ENCODE measurements at regions not wholly inside any gene's neighbourhood (a gene's known extent, or its start where the extent isn't known, plus 50 kb on each side); places are given as distances from the start of the nearest gene placed in this dataset.

DNA sequence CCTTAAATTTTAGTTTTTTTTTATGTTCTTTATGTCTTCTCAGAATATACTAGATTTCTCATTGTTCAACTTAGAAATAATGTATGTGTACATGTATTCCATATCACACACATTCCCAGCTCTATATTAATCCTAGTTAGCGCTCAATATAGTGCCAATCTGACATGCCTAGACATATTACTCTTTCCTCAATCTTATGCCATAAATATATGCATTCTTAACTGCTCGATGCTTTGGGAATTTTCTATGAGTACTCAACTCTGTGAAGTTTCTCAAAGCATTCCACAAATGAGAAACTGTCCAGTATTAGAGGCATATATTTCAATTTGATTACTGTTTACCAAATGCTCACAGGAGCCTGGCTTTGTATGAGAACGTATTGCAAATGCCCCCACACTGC is 231.2 kb upstream of the VEGFC start:
- WGBS, 2 donors: 25 to 48% methylated on average over 3 of the region's 3 CpGs
- H3K4me1 ChIP-seq: no peaks in the 10 kb centered on the region
- H3K4me3 ChIP-seq: no peak overlapping the region
- no peak for TF ChIP-seq POLR2A (IDR thresholded peaks at IDR 0.05)
- TF ChIP-seq, protein P1, sequence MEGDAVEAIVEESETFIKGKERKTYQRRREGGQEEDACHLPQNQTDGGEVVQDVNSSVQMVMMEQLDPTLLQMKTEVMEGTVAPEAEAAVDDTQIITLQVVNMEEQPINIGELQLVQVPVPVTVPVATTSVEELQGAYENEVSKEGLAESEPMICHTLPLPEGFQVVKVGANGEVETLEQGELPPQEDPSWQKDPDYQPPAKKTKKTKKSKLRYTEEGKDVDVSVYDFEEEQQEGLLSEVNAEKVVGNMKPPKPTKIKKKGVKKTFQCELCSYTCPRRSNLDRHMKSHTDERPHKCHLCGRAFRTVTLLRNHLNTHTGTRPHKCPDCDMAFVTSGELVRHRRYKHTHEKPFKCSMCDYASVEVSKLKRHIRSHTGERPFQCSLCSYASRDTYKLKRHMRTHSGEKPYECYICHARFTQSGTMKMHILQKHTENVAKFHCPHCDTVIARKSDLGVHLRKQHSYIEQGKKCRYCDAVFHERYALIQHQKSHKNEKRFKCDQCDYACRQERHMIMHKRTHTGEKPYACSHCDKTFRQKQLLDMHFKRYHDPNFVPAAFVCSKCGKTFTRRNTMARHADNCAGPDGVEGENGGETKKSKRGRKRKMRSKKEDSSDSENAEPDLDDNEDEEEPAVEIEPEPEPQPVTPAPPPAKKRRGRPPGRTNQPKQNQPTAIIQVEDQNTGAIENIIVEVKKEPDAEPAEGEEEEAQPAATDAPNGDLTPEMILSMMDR (IDR thresholded peaks at IDR 0.05): no peak
- H3K27ac ChIP-seq: no peak overlapping the region
- no peaks in the 10 kb centered on the region for H3K36me3 ChIP-seq
- H3K27me3 ChIP-seq: no peaks in the 10 kb centered on the region
- no peaks in the 10 kb centered on the region for H3K9me3 ChIP-seq
- intact Hi-C loops (cut with DNase I): no loop called here
- no peak for DNase-seq

DNA sequence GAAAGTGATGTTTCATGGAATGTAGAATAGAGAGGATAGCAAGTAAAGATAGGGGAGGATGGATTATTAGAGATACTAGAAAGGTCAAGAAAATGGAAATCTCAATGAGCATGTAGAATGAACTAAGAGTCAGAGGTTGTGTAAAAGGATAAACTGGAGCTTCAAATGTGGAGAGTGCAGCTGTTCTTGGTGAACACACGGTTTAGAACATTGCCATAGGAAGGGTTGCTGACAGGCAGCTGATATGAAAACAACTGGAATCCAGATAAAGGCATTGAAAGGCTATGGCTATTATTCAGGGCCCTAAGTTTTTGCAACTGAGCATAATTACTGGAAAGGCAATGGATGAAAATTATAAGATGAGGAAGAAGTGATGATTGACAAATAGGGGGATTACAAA is 239.6 kb upstream of the VEGFC start:
- no peaks in the 10 kb centered on the region for H3K4me1 ChIP-seq
- H3K36me3 ChIP-seq: no peaks in the 10 kb centered on the region
- 43 to 52% methylated on average over 1 of the region's 1 CpG for WGBS, 2 donors
- no peak for DNase-seq
- H3K4me3 ChIP-seq: no peak overlapping the region
- intact Hi-C loops (cut with DNase I): no loop called here
- H3K9me3 ChIP-seq: no peaks in the 10 kb centered on the region
- no peaks in the 10 kb centered on the region for H3K27me3 ChIP-seq
- TF ChIP-seq, protein P1 (IDR thresholded peaks at IDR 0.05): no peak
- TF ChIP-seq POLR2A (IDR thresholded peaks at IDR 0.05): no peak
- H3K27ac ChIP-seq: no peak overlapping the region

DNA sequence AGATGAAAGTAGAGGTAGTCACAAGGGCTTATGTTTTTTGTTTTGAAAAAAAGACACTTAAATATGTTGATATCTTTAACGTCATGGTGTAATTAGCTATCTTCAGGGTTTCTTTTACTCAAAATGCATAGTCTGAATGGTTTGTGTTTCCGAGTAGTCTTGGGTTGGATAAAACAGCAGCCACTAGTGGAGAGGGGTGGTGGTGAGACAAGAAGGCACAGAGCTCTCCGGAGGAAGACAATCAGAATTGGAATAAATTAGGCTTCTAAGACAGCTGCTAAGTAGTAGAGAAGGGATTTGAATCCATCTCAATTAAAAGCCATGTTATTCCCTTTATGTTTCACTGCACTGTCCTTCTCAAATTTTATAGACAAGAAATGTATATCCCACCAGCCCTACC is 240.4 kb upstream of the VEGFC start:
- 68 to 75% methylated on average over 3 of the region's 3 CpGs for WGBS, 2 donors

DNA sequence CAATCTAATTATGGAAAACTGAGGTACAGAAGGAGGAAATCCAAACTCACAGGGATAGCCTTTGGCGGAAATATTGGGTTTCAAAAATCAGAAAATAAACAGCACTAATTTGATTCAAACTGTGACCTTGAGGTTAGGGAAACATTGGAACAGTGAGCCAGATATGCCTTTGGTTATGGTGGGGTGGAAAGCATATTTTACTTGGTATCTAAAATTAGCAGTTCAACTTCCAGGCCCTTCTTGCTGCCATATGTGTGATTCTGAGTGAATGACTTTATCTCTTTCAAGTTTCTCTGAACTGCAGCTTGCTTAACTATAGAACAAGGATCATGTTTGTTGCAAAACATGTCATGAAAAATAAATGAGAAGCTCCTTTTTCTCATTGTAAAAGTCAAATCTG is 240.9 kb upstream of the VEGFC start:
- Histone ChIP-seq H3K27me3 (no peaks in the 10 kb centered on the region), H3K36me3 (no peaks in the 10 kb centered on the region), H3K4me1 (no peaks in the 10 kb centered on the region), H3K4me3 (no peak overlapping the region), H3K9me3 (no peaks in the 10 kb centered on the region), H3K27ac (no peak overlapping the region)
- DNase-seq: no peak
- no peak for TF ChIP-seq POLR2A (IDR thresholded peaks at IDR 0.05)
- TF ChIP-seq, protein P1 (IDR thresholded peaks at IDR 0.05): no peak
- WGBS, 2 donors: 94 to 95% methylated on average over 1 of the region's 1 CpG
- intact Hi-C loops (cut with DNase I): no loop called here

More for the DNA sequence above, 240.4 kb upstream of the VEGFC start:
- no peak for DNase-seq
- H3K4me1 ChIP-seq: no peaks in the 10 kb centered on the region
- no peak overlapping the region for H3K4me3 ChIP-seq
- no peak overlapping the region for H3K27ac ChIP-seq
- TF ChIP-seq, protein P1 (IDR thresholded peaks at IDR 0.05): no peak
- TF ChIP-seq POLR2A (IDR thresholded peaks at IDR 0.05): no peak
- H3K36me3 ChIP-seq: no peaks in the 10 kb centered on the region
- no peaks in the 10 kb centered on the region for H3K27me3 ChIP-seq
- intact Hi-C loops (cut with DNase I): no loop called here
- H3K9me3 ChIP-seq: no peaks in the 10 kb centered on the region

DNA sequence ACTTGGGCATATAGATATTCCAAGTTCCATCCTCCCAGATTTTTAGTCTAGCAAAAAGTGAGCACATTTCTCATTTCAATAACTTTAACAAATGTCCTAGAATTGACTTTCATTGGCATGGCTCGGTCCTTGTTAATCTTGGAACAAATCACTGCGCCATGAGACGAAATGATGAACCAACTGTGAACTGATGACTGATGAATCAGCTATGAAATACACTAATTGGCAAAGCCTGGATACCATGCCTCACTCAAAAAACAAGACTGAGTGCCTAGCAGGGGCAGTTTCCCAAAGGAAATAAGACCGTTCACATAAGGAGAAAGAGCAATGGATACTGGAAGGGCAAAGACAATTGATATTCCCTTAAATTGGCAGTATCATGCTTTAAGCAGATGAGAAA is 248.6 kb upstream of the VEGFC start:
- Histone ChIP-seq H3K36me3 (no peaks in the 10 kb centered on the region), H3K9me3 (no peaks in the 10 kb centered on the region), H3K27ac (no peak overlapping the region), H3K4me1 (no peaks in the 10 kb centered on the region), H3K27me3 (no peaks in the 10 kb centered on the region), H3K4me3 (no peak overlapping the region)
- TF ChIP-seq, protein P1 (IDR thresholded peaks at IDR 0.05): no peak
- no peak for TF ChIP-seq POLR2A (IDR thresholded peaks at IDR 0.05)
- no peak for DNase-seq
- intact Hi-C loops (cut with DNase I): loop anchor here (10.0 kb wide), 1 partner anchor 247 kb away; the partner anchor contains the start of gene VEGFC
- 84 to 86% methylated on average over 4 of the region's 4 CpGs for WGBS, 2 donors
